EH (cell line): ENCODE measurements at regions not wholly inside any gene's neighbourhood (a gene's known extent, or its start where the extent isn't known, plus 50 kb on each side); places are given as distances from the start of the nearest gene placed in this dataset.

Experiments used
- DNase-seq: peaks from one replicate; pipeline ENCODE4 v3.0.0-alpha.2; 2015; ENCODE audit warnings: low read depth

DNA sequence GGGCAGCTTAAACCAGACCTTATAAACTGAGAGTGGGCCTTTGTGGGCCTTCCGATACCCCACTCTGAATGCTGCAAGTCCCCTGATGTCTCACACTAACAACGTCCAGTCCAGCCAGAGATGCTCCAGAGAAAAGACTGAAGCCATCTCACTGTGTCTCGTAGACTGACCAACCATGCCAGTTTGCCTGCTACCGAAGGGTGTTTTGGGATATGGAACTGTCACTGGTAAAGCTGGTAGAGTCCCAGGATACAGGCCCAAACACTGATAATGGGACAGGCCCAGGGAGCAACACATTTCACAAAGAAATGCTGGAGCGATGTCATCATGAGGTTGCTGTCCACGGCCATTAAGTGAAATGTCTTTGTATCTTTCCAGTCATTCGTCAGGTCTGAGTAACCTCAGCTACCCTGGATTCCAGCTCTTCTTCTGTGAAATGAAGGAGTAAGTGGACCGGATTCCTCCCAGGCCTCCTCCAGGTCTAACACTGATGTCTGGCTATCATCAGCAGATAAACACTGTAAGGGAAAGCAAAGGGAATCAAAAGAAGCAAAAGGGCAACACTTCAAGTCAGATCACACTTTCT lies 81.6 kb downstream of the SLC5A7 start:
- DNase-seq, result no peak

DNA sequence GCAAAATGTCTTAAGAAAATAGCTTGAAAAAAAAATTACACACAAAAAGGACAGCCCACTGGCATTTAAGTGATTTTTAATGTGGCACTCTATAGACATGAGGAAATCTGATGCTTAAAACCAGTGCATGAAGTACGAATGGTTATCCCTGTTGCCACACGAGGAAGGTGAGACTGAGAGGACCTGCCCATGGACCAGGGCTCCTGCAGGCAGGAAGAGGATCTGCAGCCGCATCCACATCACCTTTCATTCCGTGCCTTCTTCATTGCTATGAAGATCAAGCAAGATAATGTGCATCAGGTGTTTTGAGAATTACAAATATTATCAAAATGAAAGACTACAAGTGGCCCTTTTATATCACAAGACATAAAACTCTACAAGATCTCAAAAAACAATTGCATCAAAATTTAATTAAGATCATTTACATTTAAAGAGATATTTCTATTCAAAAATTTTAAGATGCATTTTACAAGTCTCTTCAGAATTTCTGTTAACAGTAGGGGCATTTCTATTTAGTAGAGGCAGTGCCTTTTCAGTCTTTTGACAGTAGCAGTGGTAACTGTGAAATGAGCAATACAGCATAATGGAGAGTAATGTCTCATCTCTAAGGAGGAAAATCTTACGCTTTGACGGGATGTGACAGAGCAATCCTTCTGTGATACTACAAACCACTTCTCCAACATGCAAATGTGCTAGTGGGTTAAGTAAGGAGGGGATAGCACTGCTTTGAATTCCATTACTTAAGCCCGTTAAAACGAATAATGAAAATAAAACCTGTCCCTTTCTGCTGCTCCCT lies 83.4 kb downstream of the SLC5A7 start:
- DNase-seq, result no peak

DNA sequence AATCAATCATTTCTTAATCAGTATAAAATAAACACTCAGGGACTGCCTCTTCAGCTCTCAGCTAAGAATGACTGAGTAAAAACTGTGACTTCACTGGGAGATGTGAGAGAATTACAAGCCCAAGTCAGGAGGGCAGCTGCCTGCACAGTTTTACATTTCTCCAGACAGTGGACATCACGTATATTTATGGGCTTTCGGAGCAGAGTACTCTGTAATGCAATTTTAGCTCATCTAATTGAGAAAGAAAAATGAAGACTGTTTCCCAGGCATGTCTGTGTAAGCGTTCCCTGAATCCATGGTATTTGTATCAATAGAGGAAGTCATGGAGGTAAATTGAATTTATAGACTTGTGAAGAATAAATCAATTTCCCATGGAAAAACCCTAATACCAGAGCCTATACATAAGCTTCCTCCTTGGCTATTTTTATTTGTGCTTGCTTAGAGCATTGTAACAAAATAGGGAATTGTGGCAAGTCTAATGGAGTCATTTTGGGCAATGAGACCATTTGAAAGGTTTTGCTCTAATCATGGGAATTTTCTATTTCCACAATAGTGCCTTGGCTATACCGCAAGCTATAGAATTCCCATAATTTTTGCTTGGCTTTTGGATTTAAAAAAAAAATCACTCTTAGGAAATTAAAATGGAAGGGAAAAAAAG lies 87.2 kb downstream of the SLC5A7 start:
- DNase-seq, result no peak

DNA sequence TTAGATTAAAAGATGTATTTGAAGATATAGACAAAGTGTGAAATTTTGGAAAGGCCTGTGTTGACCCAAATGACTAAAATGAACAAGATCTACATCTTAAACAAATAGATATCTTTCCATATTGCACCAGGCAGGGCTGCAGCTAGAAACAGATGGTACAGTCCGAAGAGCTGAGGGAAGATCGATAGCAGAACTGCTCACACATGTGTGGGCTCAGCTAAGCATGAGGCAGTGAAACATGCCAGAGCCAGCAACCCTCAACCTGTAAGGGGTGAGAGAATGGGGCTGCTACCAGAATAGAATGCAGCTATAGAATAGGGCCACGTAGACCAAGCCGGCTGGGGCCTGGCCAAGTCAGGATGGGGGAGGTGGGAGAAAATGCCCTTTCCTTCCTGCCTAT lies 87.8 kb downstream of the SLC5A7 start:
- no peak for DNase-seq

DNA sequence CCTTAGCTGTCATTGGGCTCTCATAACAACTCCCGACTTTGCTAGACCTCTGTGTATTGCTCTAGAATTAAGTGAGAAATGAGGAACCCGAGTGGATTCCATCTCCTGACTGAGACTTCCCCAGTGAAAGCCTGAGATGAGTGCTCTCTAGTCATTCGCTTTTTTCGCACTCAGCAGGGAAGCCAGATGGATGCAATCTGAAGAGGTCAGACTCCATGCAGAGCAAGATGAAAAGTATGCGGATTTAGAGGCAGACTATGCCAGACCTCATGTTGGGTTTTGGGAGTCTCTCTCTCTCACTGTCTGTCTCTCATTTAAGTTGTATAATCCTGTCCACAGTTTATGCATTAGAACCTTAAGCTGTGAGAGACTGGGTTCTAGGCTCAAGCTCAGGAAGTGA lies 88.6 kb downstream of the SLC5A7 start:
- no peak for DNase-seq

DNA sequence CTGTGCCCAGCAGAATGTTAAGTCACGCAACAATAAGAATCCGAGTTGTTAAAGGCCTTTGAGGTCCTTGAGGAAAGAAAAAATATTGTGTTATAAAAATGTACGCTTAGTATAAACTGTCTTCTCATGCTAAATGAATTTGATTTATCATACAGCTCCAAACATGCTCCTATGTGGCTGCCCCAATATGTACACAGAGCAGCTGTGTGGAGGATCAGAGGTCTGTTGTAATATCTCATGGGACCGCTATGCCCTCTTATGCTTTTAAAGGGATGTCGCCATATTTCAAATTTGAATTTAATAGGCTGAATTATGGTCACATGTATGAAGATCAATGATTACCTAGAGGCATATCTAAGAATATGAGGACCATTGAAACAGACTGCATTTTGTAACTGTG lies 90.2 kb downstream of the SLC5A7 start:
- no peak for DNase-seq

DNA sequence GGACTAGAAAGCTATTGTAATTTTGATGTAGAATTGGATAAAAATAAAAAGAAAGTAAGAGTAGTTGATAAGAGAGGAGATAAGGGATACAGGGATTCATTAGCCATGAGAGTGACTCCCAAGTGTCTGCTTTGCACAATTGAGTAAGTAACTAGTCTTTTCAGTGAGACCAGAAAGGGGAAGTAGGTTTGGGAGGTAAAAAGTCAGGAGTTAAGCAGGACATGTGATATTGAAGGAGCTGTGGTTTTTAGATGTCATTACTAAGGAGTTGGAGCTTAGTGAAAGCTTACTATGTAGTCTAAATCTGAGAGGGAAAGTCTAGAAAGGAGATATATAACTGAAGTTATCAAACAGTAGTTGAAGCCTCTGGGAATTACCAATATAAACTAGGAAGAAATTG lies 93.4 kb downstream of the SLC5A7 start:
- no peak for DNase-seq

DNA sequence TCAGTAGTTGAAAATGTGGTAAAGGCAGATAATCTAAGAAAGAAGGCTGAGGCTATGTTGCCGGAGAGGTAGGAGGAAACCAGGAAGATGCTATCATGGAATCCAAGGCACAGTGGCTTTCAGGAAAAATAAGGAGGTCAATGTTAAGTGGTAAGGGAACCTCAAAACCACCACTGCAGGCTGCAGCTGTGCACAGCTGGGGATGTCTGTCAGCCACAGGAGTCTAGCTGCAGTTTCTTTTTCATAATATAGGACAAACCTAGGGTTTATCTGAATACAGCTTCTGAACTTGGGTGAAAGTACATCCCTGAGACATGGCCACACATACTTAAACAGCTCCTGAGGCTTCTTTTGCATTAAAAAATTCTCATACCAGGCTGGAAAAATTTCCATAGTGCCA lies 93.9 kb downstream of the SLC5A7 start:
- DNase-seq, result no peak

DNA sequence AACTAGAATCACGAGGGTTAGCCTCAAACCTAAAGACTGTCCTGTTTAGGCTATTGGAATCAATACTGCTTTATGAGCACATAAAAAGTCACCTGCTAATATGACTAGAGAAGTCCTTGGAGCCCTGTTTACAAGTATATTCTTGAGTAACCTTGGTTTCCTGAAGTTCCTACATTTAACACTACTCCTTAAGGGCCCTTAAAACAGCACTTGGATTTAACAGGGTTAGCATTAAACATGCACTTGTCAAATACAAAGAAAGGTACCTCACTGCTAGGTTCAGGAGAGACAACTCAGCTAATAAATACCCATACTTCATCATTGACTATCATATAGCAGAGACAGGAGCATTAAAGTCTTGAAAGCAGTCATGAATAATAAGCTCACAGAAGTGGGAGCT lies 96.7 kb downstream of the SLC5A7 start:
- DNase-seq, result no peak

DNA sequence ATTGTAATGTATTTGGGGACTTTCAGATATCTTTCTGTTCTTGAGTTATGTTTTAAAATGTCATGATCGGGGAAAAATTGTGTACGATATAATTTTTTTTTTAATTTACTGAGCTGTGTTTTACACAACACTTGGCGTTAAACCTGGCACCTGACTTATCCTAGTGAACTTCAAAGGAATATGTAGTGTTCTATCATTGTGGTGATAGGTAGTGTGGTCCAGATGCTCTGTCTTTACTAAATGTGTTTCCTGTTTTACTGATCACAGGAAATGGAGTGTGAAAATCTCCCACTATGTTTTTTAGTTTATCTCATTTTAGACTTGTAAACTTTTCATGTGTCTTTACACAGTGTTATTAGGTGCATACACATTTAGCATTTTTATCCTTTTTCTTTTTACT lies 98.0 kb downstream of the SLC5A7 start:
- no peak for DNase-seq

DNA sequence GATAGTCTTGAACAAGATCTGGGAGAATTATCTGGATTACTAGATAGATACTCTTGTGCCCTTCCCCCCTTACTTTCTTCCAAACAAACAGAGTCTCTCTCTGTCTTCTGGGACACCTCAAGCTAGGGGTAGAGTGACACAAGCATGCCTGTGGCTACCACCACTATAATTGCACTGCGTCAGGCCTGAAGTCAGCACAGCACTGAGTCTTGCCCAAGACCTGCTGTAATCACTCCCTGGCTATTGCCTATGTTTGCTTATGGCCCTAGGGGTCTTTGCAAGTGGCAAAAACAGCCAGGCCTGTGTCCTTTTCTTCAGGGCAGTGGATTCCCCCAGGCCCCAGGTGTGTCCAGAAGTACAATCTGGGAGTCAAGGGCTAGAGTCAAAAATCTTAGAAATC lies 106.6 kb downstream of the SLC5A7 start:
- no peak for DNase-seq

DNA sequence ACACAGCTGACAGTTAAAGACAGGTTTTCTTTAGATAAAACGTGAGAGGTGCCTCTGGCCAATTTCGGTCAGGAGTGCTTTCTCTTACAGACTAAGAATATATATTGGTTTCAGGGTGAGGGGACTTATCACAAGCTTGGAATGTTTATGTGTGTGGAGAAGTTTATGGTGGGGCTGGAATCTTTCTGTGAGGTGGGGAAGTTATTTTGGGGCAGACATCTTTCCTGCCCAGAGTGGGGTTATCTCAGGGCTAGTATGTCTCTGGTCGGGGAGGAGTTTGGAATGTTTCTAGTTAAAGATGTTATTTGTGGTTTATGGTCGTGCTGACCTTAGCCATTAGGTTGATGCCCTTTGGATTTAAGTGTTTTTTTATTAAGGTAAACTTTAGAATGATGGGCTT lies 115.2 kb downstream of the SLC5A7 start:
- DNase-seq, result no peak

DNA sequence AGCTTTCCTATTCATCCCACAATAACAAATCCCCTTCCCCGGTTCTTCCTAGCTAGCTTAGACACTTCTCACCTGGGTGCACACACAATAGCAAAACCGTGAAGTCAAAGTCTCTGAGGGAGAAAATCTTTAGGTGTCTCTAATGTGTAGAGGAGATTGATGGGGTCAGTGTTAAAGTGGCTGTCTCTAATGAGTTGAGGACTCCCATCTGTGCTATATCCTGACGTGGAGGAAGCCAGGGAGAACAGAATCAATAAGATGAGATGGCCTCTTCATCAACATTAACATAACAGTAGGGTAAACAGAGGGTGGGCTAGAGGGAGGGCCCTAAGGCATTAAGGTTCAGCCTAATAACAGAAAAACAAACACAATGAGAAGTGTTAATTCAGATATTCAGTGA lies 120.4 kb downstream of the SLC5A7 start:
- DNase-seq, result no peak

DNA sequence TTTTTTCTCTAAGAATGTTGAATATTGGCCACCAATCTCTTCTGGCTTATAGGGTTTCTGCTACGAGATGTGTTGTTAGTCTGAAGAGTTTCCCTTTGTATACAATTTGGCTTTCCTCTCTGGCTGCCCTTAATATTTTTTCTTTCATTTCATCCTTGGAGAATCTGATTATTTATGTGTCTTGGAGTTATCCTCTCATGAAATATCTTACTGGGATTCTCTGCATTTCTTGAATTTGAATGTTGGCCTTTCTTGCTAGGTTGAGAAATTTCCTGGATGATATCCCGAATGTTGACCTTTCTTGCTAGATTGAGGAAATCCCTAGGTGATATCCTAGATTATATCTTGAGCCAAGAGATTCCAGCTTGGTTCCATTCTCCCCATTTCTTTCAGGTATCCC lies 125.6 kb downstream of the SLC5A7 start:
- DNase-seq, result no peak

DNA sequence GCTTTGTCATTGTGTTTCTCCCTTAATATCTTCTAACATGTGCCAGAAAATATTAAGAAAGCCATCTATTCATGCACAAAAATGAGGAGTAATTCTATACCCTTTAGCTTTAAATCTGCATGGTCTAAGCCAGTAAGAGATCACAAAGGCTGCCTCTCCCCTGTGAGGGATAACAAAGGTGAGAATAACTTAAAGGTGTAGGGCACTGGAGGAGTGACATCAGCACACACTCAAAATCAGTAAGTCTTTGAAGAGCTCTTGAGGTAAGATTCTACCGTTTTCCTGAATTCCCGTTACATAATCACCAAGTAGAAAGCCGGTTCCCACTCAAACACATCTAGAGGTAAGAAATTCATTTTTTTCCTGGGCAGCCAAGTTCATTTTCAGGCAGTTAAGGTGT lies 123.9 kb upstream of the SULT1C3 start:
- DNase-seq, result no peak

DNA sequence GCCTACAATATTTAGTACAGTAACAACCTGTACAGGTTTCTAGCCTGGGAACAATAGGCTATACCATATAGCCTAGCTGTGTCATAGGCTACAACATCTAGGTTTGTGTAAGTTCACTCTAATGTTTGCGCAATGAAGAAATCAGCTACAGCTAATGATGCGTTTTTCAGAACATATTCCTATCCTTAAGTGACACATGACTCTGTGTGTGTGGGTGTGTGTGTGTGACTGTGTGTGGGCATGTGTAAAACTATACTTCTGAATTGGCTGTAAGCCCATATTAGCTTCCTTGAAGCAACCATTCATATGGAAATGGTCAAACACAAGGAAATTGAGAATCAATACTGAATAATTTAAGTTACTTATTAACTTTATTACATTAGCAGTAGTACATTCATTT lies 120.8 kb upstream of the SULT1C3 start:
- DNase-seq, result no peak

DNA sequence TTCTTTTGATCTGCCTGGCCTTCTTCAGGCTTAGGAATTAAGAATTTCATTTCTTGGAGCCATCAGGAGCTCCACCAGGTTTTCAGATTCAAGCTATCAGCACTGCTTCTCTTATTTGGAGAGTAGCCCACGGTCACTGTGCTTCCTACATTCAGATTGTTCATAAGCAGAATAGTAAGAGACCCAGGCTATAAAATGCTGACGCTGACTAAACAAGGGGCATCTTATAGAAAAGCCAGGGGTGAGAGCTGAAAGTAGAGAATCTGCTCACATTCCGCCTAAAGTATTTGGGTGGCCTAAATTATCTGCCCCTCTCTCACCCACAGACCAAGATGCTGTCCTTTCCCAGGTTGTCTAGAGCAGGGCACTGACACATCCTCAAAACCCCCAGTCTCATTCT lies 120.3 kb upstream of the SULT1C3 start:
- DNase-seq, result no peak

DNA sequence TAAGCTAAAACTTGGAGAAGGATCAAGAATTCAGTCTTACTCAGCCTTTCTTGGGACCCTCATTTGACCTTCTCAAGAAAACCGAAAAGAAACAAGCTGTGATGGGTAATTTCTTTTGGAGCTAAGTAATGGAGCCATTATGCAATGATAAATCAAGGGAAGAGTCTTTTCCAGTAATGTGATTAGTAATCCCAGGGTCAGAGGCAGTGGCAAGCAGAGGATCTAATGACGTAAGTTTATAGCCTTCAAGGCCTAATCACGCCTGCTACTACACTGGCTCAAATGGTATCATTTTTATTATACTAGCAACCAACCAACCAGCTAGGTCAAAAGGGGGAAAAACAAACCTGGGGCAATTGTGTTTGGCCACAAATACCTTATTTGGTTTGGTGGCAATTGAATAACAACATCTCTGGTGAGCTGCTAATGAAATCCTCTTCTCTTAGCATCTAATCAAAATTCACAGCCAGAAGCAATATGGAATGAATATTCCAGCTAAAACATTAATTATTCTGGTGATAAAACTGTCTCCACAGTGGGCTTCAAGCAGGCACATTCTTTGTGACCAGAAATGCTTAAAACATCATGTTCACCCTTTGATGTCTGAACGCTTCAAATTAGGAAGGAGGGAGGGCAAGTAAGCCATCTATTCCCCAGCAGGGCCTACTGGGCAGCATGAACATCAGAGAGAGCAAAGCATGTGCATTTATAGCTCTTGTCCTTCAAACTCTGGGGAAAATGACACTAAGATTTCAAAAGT lies 114.9 kb upstream of the SULT1C3 start:
- peak; percentile 2 for DNase-seq

DNA sequence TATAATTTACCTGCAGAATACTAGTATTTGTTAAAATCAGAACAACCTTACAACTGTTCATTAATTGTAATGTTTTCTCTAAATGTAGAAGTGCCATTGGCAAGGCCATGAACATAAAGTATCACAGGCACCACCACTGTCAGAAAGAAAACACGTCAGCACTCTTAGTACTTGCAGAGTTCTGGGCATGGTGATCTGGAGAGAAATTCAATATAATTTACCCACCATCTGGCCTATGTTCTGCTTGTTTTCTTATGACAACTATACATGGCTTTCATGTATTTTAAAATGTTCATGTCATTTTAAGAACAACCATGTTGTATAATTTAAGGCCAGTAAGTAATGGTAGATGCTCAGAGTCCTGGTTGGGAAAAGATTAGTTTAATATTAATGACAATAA lies 114.2 kb upstream of the SULT1C3 start:
- DNase-seq, result no peak

DNA sequence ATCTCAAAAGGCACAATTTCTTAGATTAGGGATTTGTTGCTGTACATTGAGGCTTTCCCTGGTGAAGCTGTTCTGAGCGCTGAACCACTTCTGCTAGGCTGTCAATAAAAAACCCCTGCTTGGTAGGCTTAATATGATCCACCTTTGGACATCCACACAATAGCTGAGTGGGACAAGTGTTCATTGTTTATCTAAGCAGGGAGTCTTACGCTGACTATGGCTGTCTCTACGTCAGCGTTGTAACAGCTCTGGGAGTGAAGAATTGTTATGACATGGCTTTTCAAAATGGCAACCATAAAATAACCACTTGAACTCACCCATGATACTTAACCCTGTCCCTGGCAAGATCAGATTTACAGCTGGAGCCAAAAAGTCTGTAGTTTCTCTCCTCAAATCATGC lies 111.5 kb upstream of the SULT1C3 start:
- no peak for DNase-seq

DNA sequence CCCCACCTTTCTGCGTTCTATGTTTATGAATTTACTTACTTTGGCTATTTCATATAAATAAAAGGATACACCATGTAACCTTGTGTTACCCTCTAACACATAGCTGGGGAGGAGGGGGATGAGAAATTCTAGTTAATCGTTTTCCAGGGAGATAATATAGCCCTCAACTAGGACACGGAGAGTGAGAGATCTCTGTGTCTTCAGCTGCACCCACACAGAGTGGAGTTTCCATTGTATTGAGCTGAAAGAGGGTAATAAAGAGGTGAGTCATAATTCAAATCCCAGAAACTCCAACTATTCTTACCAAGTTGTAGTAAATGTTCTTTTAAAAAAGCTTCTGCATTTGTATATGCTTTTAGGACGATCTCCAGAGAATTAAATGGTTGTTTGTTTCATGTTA lies 110.1 kb upstream of the SULT1C3 start:
- no peak for DNase-seq

DNA sequence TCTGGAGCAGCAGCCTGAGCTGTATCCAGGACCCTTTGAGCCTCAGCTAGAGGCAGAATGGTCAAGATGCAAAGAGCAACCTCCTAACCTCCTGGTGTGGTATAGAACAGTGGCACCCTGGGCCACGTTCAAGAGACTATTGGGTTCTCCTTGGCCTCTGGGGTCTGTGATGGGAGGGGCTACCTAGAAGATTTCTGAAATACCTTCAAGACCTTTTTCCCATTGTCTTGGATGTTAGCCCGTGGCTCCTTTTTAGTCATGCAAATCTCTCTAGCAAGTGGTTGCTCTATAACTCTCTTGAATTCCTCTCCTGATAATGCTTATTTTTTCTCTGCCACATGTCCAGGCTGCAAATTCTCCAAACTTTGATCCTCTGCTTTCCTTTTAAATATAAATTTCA lies 106.3 kb upstream of the SULT1C3 start:
- DNase-seq, result no peak

DNA sequence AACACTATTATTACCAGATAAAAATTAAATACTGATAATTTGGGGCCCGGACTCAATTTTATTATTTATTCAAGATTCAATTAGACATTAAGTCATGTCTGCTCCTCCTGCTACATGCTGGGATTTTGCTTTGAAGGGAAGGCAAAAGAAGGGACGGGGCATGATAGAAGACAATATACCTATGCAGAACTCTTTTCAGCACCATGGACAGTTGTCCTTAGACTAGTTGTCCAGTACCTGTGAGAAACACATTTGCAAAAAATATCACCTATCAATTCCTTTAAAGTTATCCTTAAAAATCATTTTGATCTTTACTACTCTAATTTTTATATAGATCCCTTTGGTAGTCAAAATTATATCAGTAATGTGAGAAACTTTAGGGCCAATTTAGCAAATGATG lies 100.2 kb upstream of the SULT1C3 start:
- DNase-seq, result peak; percentile 24
